ENCODE measurements at regions not wholly inside any gene's neighbourhood (a gene's known extent, or its start where the extent isn't known, plus 50 kb on each side); places are given as distances from the start of the nearest gene placed in this dataset.
"Not testable (repeated sequence)": the region's sequence is repeated elsewhere in the genome, so short reads cannot be mapped to it uniquely, and the experiment has no call there.

DNA sequence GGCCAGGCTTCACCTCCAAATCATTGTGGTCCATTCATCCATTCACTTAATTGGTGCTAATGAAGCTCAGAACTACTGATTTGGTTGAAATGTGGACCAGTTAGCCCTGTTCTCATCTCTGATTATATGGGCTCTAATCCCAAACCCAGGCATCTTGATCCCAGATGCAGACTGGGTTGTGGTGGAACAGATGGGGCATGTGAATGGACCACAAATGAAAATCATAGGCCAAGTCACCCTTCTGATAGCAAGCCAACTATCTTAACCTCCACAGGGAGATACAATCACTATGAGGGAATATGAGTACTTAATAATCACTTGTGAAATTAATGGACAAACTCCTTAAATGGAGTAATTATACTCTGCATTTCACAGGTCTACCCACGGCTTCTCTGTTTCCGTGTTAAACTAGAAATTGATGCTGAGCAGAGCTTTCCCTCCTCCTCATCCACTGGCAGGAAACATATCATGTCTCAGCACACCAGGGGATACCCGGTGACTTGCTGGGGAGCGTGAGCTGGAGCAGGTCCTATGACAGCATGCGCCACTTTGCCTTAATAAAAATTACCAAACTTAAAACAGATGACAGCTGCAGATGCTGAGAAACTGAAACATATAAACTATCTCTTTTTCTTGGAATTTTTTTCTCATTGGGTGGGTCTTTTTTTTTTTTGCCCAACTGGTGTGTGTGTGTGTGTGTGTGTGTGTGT lies 108.8 kb upstream of the HEY2 start:
- TF ChIP-seq, protein P1, sequence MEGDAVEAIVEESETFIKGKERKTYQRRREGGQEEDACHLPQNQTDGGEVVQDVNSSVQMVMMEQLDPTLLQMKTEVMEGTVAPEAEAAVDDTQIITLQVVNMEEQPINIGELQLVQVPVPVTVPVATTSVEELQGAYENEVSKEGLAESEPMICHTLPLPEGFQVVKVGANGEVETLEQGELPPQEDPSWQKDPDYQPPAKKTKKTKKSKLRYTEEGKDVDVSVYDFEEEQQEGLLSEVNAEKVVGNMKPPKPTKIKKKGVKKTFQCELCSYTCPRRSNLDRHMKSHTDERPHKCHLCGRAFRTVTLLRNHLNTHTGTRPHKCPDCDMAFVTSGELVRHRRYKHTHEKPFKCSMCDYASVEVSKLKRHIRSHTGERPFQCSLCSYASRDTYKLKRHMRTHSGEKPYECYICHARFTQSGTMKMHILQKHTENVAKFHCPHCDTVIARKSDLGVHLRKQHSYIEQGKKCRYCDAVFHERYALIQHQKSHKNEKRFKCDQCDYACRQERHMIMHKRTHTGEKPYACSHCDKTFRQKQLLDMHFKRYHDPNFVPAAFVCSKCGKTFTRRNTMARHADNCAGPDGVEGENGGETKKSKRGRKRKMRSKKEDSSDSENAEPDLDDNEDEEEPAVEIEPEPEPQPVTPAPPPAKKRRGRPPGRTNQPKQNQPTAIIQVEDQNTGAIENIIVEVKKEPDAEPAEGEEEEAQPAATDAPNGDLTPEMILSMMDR (IDR thresholded peaks at IDR 0.05; ENCODE audit: control extremely low read depth, extremely low read depth): no peak
- no peak for DNase-seq
- H3K4me1 ChIP-seq (ENCODE audit: control insufficient read depth in 5 of 5, insufficient read depth in 5 of 5, low read length in 5 of 5): peaks cover 0 to 11% (median 0%) of the 10 kb centered on the region in 5 donors
- ATAC-seq (ENCODE audit: insufficient read depth, low FRiP score): no peak
- WGBS, 2 donors: 90 to 95% methylated on average over 5 of the region's 5 CpGs
- H3K36me3 ChIP-seq (ENCODE audit: control insufficient read depth in 4 of 4, insufficient read depth in 4 of 4, low read length in 4 of 4): no peaks in the 10 kb centered on the region
- no peaks in the 10 kb centered on the region for H3K9me3 ChIP-seq (ENCODE audit: control insufficient read depth in 4 of 4, insufficient read depth in 3 of 4, low read length in 3 of 4)
- H3K9ac ChIP-seq (ENCODE audit: insufficient read depth in 1 of 2, low read length in 2 of 2): no peak overlapping the region
- no peak overlapping the region for H3K27ac ChIP-seq (ENCODE audit: low read depth in 1 of 2, low read length in 1 of 2)
- H3K27me3 ChIP-seq (ENCODE audit: control insufficient read depth in 3 of 3, insufficient read depth in 3 of 3, low read length in 2 of 3): no peaks in the 10 kb centered on the region
- H3K4me3 ChIP-seq: no peak overlapping the region

DNA sequence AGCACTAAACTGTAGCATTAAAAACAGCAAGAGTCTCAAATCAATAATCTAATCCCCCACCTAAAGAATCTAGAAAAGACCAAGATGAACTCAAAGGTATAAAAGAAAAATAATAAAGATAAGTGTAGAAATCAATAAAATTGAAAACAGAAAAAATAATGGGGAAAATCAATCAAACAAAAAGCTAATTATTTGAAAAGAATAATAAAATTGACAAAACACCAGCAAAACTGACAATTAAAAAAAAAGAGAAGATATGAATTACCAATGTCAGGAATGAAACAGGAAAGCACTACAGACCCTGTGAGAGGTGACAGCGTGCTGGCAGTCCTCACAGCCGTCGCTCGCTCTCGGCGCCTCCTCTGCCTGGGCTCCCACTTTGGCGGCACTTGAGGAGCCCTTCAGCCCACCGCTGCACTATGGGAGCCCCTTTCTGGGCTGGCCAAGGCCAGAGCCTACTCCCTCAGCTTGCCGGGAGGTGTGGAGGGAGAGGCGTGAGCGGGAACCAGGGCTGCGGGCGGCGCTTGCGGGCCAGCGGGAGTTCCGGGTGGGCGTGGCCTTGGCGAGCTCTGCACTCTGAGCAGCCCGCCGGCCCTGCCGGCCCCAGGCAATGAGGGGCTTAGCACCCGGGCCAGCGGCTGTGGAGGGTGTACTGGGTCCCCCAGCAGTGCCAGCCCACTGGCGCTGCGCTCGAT lies 105.3 kb upstream of the HEY2 start:
- DNase-seq: not testable (repeated sequence)

DNA sequence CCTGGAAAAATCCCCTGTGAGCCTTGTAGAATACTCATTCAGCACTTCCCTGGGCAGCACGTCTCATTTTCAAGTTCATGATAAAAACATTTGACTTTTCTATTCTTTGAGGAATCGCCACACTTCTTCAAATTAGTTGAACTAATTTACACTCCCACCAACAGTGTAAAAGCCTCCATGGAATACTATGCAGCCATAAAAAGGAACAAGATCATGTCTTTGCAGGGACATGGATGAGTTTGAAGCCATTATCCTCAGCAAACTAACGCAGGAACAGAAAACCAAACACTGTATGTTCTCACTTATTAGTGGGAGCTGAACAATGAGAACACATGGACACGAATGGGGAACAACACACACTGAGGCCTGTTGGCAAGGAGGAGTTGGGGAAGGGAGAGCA lies 102.0 kb upstream of the HEY2 start:
- H3K9me3 ChIP-seq (ENCODE audit: control insufficient read depth in 4 of 4, insufficient read depth in 3 of 4, low read length in 3 of 4): no peaks in the 10 kb centered on the region
- no peaks in the 10 kb centered on the region for H3K27me3 ChIP-seq (ENCODE audit: control insufficient read depth in 3 of 3, insufficient read depth in 3 of 3, low read length in 2 of 3)
- no peaks in the 10 kb centered on the region for H3K4me1 ChIP-seq (ENCODE audit: control insufficient read depth in 5 of 5, insufficient read depth in 5 of 5, low read length in 5 of 5)
- no peak for DNase-seq
- H3K27ac ChIP-seq (ENCODE audit: low read depth in 1 of 2, low read length in 1 of 2): no peak overlapping the region
- H3K4me3 ChIP-seq: no peak overlapping the region
- TF ChIP-seq, protein P1 (IDR thresholded peaks at IDR 0.05; ENCODE audit: control extremely low read depth, extremely low read depth): no peak
- no peak overlapping the region for H3K9ac ChIP-seq (ENCODE audit: insufficient read depth in 1 of 2, low read length in 2 of 2)
- WGBS, 2 donors: 93 to 96% methylated on average over 4 of the region's 4 CpGs
- H3K36me3 ChIP-seq (ENCODE audit: control insufficient read depth in 4 of 4, insufficient read depth in 4 of 4, low read length in 4 of 4): no peaks in the 10 kb centered on the region
- no peak for ATAC-seq (ENCODE audit: insufficient read depth, low FRiP score)

More for the DNA sequence above, 105.3 kb upstream of the HEY2 start:
- H3K4me3 ChIP-seq; H3K36me3 ChIP-seq (ENCODE audit: control insufficient read depth in 4 of 4, insufficient read depth in 4 of 4, low read length in 4 of 4); H3K9ac ChIP-seq (ENCODE audit: insufficient read depth in 1 of 2, low read length in 2 of 2); H3K4me1 ChIP-seq (ENCODE audit: control insufficient read depth in 5 of 5, insufficient read depth in 5 of 5, low read length in 5 of 5); H3K27ac ChIP-seq (ENCODE audit: low read depth in 1 of 2, low read length in 1 of 2); H3K9me3 ChIP-seq (ENCODE audit: control insufficient read depth in 4 of 4, insufficient read depth in 3 of 4, low read length in 3 of 4); H3K27me3 ChIP-seq (ENCODE audit: control insufficient read depth in 3 of 3, insufficient read depth in 3 of 3, low read length in 2 of 3); ATAC-seq (ENCODE audit: insufficient read depth, low FRiP score): not testable (repeated sequence)
- 96% methylated on average over 20 to 27 of the region's 27 CpGs for WGBS, 2 donors

DNA sequence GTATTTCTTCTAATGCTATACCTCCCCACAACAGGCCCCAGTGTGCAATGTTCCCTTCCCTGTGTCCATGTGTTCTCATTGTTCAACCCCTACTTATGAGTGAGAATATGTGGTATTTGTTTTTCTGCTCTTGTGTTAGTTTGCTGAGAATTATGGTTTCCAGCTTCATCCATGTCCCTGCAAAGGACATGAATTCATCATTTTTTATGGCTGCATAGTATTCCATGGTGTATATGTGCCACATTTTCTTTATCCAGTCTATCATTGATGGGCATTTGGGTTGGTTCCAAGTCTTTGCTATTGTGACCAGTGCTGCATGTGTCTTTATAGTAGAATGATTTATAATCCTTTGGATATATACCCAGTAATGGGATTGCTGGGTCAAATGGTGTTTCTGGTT lies 95.7 kb upstream of the HEY2 start:
- not testable (repeated sequence) for H3K27ac ChIP-seq (ENCODE audit: low read depth in 1 of 2, low read length in 1 of 2); H3K4me1 ChIP-seq (ENCODE audit: control insufficient read depth in 5 of 5, insufficient read depth in 5 of 5, low read length in 5 of 5); H3K27me3 ChIP-seq (ENCODE audit: control insufficient read depth in 3 of 3, insufficient read depth in 3 of 3, low read length in 2 of 3); H3K4me3 ChIP-seq; H3K9ac ChIP-seq (ENCODE audit: insufficient read depth in 1 of 2, low read length in 2 of 2); H3K36me3 ChIP-seq (ENCODE audit: control insufficient read depth in 4 of 4, insufficient read depth in 4 of 4, low read length in 4 of 4); DNase-seq; ATAC-seq (ENCODE audit: insufficient read depth, low FRiP score); H3K9me3 ChIP-seq (ENCODE audit: control insufficient read depth in 4 of 4, insufficient read depth in 3 of 4, low read length in 3 of 4)
